Mesodermal cell (in vitro differentiated cells): ENCODE measurements at regions not wholly inside any gene's neighbourhood (a gene's known extent, or its start where the extent isn't known, plus 50 kb on each side); places are given as distances from the start of the nearest gene placed in this dataset.

Source experiments
- H3K27ac ChIP-seq: 2 replicates; pipeline ENCODE4 v1.7.0; 2013; ENCODE audit warnings: mild to moderate bottlenecking, low read depth, low read length, moderate library complexity; ENCODE audit not compliant: severe bottlenecking
- H3K36me3 ChIP-seq: 2 replicates; pipeline ENCODE4 v1.7.1; 2013; ENCODE audit warnings: mild to moderate bottlenecking, low read length, moderate library complexity; ENCODE audit not compliant: control insufficient read depth, insufficient read depth
- H3K4me1 ChIP-seq: one replicate; pipeline ENCODE4 v1.7.1; 2013; ENCODE audit warnings: mild to moderate bottlenecking, low read length; ENCODE audit not compliant: insufficient read depth, control insufficient read depth, poor library complexity, severe bottlenecking
- H3K4me3 ChIP-seq: 2 replicates; pipeline ENCODE4 v1.7.0; 2013; ENCODE audit warnings: low read length, control low read depth, mild to moderate bottlenecking; ENCODE audit not compliant: insufficient read depth, poor library complexity, severe bottlenecking; ENCODE audit errors: extremely low read depth
- H3K9me3 ChIP-seq: 2 replicates; pipeline ENCODE4 v1.7.1; 2013; ENCODE audit warnings: mild to moderate bottlenecking, low read length, moderate library complexity; ENCODE audit not compliant: control insufficient read depth
- WGBS, 2 experiments: methylation state at CpG; one replicate each; pipeline ENCODE4 v1.1.5; 2013; ENCODE audit warnings: missing lambda C conversion rate in 2 of 2; ENCODE audit not compliant: insufficient coverage in 2 of 2; 5-methylcytosine and 5-hydroxymethylcytosine counted together

GRCh38 chr10:44860811-44861736 lies 50.1 kb upstream of the TMEM72 start:
- no peaks in the 10 kb centered on the region for H3K9me3 ChIP-seq
- peaks cover 31% of the 10 kb centered on the region for H3K4me1 ChIP-seq
- H3K36me3 ChIP-seq: no peaks in the 10 kb centered on the region
- no peak overlapping the region for H3K4me3 ChIP-seq
- 77 to 94% methylated on average over 6 to 8 of the region's 10 CpGs for WGBS, 2 experiments
- H3K27ac ChIP-seq: peak overlapping the region; percentile 37
